ENCODE measurements at regions not wholly inside any gene's neighbourhood (a gene's known extent, or its start where the extent isn't known, plus 50 kb on each side); places are given as distances from the start of the nearest gene placed in this dataset.

DNA sequence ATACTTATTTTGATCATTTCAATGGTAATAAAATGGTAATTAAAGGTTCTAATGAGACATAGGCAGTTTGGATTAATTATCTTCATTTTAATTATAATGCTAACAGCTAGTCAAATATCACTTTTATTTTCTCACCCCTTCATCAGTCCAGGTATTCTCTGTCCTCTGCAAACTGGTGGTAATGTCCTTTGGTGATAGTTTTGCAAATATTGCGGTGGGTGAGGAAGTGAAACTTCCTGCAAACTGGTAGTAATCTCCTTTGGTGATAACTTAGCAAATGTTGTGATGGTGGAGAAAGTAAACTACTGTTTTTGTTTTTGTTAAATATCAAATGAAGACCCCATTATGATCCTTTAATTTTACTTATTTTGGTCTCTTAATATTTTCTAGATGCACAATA lies 209.0 kb downstream of the AMY1C start:
- Histone ChIP-seq H2AFZ (ENCODE audit: low read length) (no peak overlapping the region), H3K4me1 (ENCODE audit: insufficient read depth, low read length) (no peaks in the 10 kb centered on the region), H3K9me3 (ENCODE audit: low read length) (peaks cover 15% of the 10 kb centered on the region), H4K20me1 (ENCODE audit: insufficient read depth, low read length) (no peaks in the 10 kb centered on the region), H3K9ac (ENCODE audit: insufficient read depth, low read depth, low read length) (no peak overlapping the region), H3K4me2 (ENCODE audit: low read depth, low read length) (no peak overlapping the region), H3K27ac (ENCODE audit: extremely low read length, insufficient read depth, low read length) (no peak overlapping the region), H3K79me2 (ENCODE audit: insufficient read depth, low read length) (no peaks in the 10 kb centered on the region), H3K4me3 (replicated peaks in 1 of 3; ENCODE audit: insufficient read depth in 1 of 3, low read depth in 2 of 3, low read length in 3 of 3) (no peak overlapping the region), H3K36me3 (replicated peaks in 1 of 2; ENCODE audit: control insufficient read depth in 1 of 2, insufficient read depth in 2 of 2, low read length in 2 of 2) (no peaks in the 10 kb centered on the region), H3K27me3 (ENCODE audit: control insufficient read depth in 1 of 2, insufficient read depth in 2 of 2, low read length in 2 of 2) (no peaks in the 10 kb centered on the region)
- ChIA-PET CTCF (ENCODE audit: low intra/inter-chr PET ratio, low total read pairs) (no interaction called here), POLR2A (no interaction called here)
- WGBS (ENCODE audit: low lambda C conversion rate), result 0% methylated on average over 1 of the region's 1 CpG
- FAIRE-seq (no peak), ATAC-seq (no peak), DNase-seq (ENCODE audit: low spot score) (no peak)
- in situ Hi-C loops (cut with HindIII; ENCODE audit: extremely low pct_ligation_motif_present, low pct_unique_long_range_greater_than_20kb), result no loop called here
- intact Hi-C loops (cut with micrococcal nuclease; ENCODE audit: unreplicated experiment), result no loop called here
- TF ChIP-seq, protein P1, sequence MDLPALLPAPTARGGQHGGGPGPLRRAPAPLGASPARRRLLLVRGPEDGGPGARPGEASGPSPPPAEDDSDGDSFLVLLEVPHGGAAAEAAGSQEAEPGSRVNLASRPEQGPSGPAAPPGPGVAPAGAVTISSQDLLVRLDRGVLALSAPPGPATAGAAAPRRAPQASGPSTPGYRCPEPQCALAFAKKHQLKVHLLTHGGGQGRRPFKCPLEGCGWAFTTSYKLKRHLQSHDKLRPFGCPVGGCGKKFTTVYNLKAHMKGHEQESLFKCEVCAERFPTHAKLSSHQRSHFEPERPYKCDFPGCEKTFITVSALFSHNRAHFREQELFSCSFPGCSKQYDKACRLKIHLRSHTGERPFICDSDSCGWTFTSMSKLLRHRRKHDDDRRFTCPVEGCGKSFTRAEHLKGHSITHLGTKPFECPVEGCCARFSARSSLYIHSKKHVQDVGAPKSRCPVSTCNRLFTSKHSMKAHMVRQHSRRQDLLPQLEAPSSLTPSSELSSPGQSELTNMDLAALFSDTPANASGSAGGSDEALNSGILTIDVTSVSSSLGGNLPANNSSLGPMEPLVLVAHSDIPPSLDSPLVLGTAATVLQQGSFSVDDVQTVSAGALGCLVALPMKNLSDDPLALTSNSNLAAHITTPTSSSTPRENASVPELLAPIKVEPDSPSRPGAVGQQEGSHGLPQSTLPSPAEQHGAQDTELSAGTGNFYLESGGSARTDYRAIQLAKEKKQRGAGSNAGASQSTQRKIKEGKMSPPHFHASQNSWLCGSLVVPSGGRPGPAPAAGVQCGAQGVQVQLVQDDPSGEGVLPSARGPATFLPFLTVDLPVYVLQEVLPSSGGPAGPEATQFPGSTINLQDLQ (CRISPR knock-in tag; IDR thresholded peaks at IDR 0.05), result no peak
- TF ChIP-seq ZNF660 (CRISPR knock-in tag; IDR thresholded peaks at IDR 0.05; ENCODE audit: borderline replicate concordance, low read depth), result no peak
- no peak for TF ChIP-seq GFI1 (CRISPR knock-in tag; IDR thresholded peaks at IDR 0.05; ENCODE audit: borderline replicate concordance)
- TF ChIP-seq, protein P2, sequence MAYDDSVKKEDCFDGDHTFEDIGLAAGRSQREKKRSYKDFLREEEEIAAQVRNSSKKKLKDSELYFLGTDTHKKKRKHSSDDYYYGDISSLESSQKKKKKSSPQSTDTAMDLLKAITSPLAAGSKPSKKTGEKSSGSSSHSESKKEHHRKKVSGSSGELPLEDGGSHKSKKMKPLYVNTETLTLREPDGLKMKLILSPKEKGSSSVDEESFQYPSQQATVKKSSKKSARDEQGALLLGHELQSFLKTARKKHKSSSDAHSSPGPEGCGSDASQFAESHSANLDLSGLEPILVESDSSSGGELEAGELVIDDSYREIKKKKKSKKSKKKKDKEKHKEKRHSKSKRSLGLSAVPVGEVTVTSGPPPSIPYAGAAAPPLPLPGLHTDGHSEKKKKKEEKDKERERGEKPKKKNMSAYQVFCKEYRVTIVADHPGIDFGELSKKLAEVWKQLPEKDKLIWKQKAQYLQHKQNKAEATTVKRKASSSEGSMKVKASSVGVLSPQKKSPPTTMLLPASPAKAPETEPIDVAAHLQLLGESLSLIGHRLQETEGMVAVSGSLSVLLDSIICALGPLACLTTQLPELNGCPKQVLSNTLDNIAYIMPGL (CRISPR knock-in tag; IDR thresholded peaks at IDR 0.05; ENCODE audit: borderline replicate concordance in 1 of 2, low read depth in 1 of 2), result no peak
- TF ChIP-seq, protein P3, sequence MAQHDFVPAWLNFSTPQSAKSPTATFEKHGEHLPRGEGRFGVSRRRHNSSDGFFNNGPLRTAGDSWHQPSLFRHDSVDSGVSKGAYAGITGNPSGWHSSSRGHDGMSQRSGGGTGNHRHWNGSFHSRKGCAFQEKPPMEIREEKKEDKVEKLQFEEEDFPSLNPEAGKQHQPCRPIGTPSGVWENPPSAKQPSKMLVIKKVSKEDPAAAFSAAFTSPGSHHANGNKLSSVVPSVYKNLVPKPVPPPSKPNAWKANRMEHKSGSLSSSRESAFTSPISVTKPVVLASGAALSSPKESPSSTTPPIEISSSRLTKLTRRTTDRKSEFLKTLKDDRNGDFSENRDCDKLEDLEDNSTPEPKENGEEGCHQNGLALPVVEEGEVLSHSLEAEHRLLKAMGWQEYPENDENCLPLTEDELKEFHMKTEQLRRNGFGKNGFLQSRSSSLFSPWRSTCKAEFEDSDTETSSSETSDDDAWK (CRISPR knock-in tag; IDR thresholded peaks at IDR 0.05), result no peak
- no TSS peak for BruUV-seq (replicated peaks)
